ENCODE measurements at regions not wholly inside any gene's neighbourhood (a gene's known extent, or its start where the extent isn't known, plus 50 kb on each side); places are given as distances from the start of the nearest gene placed in this dataset.

GRCh38 chr6:27772261-27773001, 139.8 kb downstream of the OR2B2 start:
- TF ChIP-seq, protein P1, sequence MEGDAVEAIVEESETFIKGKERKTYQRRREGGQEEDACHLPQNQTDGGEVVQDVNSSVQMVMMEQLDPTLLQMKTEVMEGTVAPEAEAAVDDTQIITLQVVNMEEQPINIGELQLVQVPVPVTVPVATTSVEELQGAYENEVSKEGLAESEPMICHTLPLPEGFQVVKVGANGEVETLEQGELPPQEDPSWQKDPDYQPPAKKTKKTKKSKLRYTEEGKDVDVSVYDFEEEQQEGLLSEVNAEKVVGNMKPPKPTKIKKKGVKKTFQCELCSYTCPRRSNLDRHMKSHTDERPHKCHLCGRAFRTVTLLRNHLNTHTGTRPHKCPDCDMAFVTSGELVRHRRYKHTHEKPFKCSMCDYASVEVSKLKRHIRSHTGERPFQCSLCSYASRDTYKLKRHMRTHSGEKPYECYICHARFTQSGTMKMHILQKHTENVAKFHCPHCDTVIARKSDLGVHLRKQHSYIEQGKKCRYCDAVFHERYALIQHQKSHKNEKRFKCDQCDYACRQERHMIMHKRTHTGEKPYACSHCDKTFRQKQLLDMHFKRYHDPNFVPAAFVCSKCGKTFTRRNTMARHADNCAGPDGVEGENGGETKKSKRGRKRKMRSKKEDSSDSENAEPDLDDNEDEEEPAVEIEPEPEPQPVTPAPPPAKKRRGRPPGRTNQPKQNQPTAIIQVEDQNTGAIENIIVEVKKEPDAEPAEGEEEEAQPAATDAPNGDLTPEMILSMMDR (IDR thresholded peaks at IDR 0.05), result peak; percentile 85 to 96 (median 90)
- TF ChIP-seq POLR2A (IDR thresholded peaks at IDR 0.05), result no peak
